Renal cortical epithelial cell (primary cell): ENCODE measurements at regions not wholly inside any gene's neighbourhood (a gene's known extent, or its start where the extent isn't known, plus 50 kb on each side); places are given as distances from the start of the nearest gene placed in this dataset.
"Not testable (repeated sequence)": the region's sequence is repeated elsewhere in the genome, so short reads cannot be mapped to it uniquely, and the experiment has no call there.

ENCODE experiments used
- DNase-seq: peaks from one replicate; pipeline ENCODE4 v3.0.0-alpha.2; 2011; ENCODE audit warnings: low read depth

DNA sequence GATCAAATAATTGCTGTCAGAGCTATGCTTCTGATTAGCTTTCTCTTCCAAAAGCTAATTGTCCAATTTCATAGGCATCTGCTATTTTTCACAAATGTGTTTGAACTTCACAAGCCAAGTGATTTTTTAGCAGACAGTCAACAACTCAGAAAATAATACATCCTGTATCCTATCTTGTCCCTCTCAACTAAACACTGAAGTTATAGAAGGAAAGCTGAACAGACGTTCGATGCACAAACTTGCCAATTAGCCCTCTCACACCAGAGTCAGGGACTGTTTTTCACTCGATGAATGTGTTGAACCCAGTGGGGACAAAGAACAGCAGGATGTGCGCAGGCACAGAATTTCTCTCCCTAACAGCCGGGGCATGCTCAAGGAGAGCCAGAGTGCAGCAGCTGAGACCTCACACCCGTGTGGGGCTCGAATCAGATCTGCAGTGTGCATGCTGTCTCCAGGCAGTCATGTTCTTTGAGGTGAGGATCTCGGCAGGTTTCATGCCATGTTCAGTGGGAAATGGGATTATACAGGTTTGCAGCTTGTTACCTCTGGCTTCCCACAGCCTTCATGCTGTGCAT lies 246.7 kb upstream of the SDK2 start:
- no peak for DNase-seq

DNA sequence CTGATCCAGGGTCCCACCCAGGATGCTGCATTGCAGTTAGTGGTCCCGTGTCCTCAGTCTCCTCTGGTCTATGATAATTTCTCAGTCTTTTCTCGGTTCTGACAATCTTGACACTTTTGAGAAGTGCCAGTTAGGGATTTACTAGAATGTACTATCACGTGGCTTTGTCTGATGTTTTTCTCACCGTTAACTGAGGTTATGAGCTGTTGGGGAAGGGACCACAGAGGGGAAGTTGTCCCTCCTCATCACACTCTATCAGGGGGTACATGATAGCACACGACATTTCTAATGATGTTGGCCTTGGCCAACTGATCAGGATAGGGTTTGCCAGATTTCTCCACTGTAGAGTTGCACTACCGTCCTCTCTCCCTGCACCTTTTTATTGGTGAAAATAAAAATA lies 250.9 kb upstream of the SDK2 start:
- no peak for DNase-seq

DNA sequence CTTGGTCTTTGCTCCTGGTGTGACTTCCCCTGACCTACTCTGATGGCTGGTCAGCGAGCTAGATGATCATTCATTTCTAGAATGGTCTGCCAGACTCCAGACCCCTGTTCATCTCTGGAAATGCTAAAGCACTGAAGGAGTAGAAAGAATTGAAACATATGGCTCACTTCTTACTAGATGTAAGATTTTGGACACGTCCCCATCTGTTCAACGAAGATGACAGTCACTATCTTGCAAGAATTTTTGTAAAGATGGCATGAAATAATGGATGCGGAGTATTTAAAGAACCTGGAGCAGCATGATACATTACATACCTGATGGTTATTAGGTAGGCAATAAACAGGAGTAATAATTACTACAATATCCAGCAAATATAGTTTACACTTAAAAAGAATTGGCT lies 252.7 kb upstream of the SDK2 start:
- DNase-seq = no peak

DNA sequence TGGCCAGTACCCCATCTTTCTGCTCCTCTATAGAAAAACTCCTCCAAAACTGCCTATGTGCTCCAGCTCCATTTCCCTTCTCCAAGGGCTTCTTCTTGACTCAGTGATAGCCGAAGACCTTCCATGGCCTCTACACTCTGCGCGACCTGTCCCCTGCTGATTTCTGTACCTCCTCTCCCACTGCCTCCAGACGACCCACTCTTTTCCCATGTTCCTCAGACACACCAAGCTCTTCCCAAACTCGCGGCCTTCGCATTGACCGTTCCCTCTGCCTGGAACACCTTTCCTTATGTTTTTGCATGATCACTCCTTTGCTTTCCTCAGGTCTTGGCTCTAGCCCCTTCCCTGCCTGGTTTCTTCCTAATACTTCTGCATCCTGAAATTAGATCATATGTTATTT lies 255.6 kb upstream of the SDK2 start:
- no peak for DNase-seq

DNA sequence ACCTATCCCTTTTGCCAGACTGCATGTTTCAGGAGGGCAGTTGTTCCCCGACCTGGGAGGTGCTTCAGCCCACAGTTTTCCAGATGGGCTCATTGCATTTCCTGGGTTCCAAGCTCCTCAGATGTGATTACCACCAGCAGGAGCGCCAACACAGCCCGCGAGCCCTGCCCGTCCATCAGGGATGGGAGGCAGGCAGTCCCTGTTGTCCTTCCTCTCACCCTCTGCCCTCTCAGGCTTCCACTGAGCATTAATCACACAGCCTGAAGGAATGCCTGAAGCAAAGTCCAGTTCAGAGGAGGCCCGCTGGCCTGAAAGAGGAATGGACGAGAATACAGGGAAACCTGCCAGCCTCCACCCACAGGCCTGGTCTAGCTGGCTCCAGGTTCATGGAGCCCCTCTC lies 256.3 kb upstream of the SDK2 start:
- no peak for DNase-seq

DNA sequence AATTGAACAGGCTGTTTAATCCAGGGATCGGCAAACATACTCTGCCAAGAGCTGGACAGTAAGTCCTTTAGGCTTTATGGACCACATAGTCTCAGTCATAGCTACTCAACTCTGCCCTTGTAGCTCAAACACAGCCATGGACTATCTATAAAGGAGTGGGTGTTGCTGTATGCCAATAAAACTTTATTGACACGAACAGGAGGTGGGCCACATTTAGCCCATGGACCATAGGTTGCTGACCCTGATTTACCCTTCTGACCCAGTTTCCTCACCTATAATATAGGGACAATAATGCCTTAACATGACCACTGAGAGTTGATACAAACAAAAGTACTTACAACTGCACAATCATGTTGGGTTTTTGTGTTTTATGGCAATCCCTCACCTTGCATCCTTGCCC lies 257.0 kb upstream of the SDK2 start:
- DNase-seq = no peak

DNA sequence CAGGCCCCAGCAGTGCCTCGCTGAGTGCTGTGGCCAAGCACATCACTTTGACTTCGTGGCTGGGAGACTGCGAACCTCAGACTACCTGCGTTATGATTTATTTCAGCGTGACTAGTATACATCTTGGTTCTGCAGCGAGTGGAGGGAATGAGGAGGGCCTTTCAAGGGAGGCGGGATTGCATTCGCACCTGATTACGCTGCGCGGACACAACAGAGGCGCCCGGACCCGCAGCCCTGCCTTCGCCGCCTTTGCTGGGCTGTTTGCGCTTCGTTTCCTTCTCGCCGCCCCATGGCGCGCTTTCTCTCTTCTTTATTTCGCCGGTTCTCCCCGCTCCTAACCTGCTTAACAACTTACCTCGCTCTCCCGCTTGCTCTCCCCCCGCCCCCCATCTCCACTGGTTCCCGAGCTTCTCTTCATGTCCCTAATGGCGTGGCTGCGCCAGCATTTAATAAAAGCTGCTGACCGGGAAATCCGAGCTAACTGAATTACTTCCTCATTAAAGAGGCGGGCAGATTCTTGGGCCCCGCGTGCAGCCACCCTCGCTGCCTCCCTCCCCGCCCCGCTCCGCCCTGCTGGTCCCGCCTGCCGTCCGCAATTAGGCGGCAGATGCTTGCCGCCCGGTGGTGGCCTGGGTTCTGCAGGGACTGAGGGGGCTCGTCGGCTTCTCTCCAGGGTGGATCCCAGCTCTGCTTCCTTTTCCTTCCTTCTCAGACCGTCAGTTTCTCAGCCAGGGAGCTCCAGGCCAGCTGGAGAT lies 257.6 kb upstream of the SDK2 start:
- DNase-seq = no peak

DNA sequence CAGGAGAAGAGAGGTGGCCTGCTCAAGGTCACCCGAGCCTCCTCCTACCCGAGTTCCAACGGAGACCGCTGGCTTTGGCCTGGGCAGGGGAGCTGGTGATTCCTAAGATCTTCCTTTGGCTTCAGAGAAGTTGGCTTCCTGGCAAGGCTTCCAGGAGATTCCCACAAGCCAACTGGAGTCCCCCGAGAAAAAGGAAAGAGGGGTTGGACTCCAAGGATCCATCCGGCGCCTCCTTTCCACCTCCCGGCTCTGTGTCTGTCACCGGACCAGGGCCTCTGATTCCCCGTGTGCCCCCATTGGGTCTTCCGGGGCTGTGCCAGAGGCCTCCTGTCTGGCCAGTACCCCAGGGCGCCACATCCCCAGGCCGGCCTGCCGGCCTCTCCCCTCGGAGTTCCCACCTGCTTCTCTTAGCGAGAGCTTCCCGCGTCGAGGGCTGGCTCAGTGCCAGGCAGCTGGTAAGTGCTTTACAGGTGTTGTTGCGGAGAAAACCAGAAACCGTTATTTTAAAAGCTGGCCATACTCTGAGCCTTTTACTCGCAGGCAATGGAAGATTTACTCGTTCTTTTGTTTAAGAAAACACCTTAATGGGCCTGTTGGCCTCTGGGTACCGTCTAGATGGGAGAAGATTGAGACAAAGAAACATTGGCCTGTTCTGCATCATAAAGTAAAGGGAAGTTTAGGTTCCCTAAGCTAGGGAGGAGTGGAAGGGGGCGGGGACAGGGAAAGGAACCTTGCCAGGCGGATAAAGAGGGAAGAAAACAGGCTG lies 258.4 kb upstream of the SDK2 start:
- no peak for DNase-seq

DNA sequence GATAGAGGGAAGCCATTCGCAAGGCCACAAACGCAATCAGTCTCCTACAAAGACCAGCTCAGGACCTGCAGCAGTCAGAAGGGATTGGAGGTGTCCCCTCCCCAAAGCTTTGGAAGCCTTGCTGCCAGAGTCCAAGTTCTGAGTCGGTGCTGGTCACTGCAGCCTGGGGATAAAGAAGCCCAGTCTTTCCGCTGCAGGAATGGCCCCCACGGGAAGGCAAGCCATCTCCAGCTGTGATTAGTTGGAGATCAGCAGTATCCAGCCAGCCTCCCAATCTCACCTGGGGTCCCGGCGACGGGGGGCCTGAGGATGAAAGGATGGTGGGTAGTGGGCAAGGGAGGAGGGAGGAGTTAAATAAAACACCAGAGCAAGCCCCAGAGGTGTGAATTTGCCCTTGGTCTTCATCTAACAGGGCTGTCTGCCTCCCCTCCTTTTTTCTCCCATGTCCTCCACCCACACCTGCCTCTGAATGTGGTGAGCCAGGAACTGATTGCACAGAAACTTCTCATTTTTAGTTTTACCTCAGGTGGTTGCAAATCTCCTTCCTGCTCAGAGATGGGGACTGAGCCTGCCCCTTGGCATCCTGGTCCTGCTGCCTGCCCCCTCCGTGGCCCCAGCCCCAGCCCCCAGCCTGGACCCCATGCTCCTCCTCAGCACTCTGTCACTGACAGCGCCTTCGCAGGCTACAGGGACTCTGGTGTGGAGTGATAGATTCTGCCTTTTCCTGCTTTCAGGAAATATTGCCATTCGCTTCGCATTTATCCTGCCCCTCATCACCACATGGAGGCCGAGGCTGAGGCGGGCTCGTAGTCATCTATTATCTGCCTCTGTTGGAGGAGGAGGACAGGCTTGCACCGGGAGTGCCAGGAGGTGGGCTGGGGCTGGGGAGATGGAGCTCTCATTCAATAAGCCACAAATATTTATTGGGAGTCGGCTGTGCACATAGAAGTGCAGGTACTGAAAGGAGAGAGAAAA lies 262.9 kb upstream of the SDK2 start:
- no peak for DNase-seq

DNA sequence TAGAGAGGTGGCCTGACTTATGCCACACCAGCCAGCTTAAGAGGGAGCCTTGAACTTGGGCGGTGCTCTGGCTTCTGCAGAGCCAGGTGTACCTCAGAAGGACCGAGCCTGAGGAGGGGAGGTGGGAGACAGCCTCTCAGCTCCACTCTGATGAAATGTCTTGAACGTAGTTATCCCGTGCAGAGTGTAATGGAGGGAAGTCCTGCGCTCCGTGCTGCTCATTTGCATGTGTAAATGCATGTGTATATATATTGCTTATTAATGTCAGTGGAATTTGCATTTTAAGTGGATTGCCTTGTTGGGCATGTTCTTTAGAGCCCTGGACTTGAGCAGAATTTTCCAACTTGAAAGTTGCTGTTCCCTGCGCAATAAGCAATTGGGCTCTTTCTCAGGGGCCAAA lies 264.9 kb upstream of the SDK2 start:
- no peak for DNase-seq

DNA sequence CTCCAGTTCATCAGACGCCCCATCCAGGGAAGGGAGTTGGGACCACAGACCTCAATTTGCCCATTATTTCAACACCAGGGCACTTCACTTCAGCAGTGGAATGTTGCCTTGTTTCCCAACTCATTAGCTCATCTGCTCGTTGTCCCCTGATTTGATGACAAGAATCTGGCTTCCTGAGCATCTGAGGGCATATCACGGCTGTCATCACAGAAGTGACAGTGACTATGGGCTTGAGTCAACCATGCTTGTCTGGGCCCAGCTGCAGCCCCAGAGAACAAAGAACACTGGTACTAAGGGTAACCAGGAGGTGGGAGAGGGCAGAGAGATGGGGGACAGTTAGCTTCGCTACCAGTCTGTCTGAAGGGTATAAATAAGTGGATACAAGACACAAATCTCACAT lies 266.0 kb upstream of the SDK2 start:
- no peak for DNase-seq

DNA sequence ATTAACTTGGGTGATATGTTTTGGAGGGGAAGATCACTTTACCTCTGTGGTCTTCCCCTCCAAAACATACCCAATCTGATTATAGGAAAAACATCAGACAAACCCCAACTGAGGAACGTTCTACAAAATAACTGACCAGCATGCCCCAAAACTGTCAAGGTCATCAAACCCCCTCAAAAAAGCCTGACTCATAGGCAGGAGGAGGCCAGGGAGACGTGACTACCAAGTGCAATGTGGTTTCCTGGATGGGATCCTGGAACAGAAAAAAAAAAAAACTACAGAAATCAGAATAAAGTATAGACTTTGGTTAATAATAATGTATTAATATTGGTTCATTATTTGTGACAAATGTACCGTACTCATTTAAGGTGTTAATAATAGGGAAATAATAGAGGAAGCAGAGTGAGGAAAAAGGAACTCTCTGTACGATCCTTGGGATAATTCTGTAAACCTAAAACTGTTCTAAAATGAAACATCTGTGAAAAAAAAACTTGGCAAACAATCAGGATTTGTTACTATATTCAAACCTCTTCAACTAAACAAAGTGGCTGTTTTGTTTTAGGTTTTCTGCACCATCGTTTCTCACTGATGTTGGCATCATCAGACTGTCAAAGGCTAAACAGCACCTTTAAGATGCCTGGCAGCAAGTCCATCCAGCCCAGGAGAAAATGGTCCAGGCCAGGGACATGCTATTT lies 266.7 kb upstream of the SDK2 start:
- DNase-seq = no peak

DNA sequence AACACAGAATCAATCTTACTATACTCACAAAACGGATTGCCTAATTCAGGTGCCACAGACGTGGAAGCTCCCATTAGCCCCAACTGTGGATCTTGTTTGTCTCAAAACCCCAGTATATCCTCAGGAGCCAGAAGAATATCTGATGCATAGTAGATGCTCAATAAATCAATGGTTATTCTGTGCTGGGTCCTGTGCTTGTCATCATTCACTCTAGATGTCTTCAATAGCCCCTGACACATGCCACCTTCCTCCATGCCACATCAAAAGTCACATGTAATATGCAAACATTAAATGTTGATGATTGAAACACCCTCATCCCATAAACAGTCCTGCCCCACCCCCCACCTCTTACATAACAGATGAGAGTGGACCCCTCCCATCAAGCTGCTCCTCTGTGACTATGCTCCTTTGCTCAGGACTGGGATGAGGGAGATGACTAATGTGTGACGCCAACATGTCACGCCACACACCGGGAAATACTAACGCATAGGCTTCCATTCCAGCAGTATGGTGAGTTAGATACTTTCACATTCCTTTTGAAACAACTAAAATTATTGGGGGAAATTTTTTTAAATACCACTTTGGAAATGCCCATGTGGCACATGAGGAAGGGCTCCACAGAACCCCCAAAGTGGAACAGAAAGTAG lies 267.6 kb upstream of the SDK2 start:
- no peak for DNase-seq

DNA sequence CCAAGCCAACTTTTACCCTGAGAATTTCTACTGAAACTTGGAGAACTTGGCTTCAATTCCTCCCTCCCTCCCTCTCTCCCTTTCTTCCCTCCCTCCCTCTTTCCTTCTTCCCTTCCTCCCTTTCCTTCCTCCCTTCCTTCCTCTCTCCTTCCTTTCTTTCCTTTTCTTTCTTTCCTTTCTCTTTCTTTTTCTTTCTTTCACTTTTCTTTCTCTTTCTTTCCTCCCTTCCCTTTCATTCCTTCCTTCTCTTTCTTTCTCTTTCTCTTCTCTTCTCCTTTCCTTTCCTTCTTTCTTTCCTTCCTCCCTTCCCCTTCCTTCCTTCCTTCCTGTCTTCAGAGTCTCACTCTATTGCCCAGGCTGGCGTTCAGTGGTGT lies 268.1 kb upstream of the SDK2 start:
- no peak for DNase-seq

DNA sequence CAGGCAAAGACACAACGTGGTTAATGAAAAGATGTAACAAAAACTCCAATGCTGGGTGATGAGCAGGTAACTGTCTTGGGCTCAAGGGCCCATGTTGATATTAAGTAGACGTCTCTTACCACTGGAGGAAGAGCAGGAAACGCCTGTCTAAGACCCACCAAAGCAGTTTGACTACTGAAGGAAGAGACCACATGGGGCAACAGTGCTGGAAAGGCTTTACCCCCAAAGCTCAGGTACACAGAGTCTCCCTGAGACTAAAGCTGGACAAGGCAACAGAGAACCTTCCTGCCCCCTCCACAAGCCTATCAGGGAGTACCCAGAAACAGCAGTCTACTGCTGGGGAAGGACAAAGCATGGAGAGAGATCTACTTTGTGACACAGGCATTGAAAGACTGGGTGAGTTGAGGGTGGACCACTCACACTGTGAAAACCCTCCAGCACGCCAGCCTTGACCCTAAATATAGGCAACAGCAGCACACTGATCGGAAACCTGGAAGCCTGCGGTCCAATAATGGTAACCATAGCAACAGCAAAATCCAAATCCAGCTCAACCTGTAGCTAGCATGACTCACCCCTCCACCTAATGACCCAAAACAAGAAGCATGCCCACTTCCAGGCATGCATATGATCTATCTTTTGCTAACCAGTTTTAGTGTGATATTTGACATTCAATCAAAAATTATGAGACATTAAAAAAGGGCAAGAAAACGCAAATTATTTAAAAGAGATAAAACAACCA lies 270.5 kb upstream of the SDK2 start:
- DNase-seq = no peak

DNA sequence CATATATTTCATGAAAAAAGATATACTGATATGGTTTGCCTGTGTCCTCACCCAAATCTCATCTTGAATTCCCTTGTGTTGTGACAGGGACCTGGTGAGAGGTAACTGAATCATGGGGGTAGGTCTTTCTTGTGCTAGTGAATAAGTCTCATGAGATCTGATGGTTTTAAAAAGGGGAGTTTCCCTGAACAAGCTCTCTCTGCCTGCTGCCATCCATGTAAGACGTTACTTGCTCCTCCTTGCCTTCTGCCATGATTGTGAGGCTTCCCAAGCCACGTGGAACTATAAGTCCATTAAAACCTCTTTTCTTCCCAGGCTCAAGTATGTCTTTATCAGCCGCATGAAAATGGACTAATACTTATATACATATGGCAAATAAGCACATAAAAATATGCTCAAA lies 274.8 kb upstream of the SDK2 start:
- DNase-seq = not testable (repeated sequence)

DNA sequence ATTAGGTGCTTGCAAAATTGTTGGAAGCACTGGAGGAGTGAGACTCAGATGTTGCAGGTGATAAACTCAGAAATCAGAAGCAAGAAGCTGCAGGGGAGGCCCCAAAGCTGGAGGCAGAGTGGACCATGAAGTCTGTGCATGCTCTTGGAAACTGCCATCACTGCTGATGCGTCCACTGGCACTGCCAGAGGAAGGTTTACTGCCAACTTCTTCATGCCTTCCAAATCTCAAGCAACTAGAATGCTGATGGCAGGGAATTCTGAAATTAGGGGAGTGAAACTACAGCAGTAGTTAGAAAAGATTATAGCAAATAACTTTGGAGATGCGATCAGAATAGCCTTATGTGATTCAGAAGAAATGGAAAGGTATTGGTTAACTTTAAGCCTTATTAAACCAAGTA lies 277.1 kb upstream of the SDK2 start:
- DNase-seq = no peak

DNA sequence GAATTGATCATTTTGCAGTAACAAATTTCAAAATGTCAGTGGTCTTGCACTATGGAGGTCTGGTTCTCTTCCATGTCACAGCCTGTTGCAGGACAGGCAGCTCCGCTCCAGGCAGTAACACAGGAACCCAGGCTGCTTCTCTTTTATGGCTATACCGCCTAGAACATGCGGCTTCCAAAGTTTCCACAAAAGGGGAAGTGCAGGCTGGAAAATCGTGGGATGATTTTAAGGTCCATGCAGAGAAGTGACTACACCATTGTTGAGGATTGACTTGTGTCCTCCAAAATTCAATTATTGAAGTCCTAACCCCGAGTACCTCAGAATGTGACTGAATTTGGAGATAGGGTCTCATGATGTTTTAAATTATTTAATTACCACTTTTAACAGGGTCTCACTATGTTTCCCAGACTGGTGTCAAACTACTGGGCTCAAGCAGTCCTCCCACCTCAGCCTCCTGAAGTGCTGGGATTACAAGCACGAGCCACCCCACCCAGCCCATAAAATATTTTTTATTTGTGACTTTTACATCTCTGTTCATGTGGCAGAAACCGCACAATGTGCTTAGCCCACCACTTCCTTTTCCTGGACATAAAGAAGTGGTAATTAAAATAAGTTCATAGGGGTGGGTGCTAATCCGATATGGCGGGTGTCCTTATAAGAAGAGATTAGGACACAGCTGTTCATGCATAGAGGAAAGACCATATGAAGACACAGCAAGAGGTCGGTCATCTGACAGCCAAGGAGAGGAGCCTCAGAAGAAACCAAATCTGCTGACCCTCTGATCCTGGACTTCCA lies 279.2 kb upstream of the RPL38 start:
- no peak for DNase-seq

DNA sequence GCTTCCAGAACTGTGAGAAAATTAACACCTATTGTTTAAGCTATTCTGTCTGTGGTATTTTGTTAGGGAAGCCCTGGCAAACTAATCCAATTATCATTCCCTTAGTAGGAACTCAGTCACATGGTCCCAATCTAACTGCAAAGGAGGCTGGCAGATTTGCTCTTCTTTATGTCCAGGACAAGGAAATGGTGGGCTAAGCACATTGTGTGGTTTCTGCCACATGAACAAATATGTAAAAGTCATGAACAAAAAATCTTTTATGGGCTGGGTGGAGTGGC lies 278.6 kb upstream of the RPL38 start:
- no peak for DNase-seq
